GM11168 (cell line): ENCODE measurements at regions not wholly inside any gene's neighbourhood (a gene's known extent, or its start where the extent isn't known, plus 50 kb on each side); places are given as distances from the start of the nearest gene placed in this dataset.
"Not testable (repeated sequence)": the region's sequence is repeated elsewhere in the genome, so short reads cannot be mapped to it uniquely, and the experiment has no call there.

Experiments
- in situ Hi-C: fragments of 300-500 bp; cut with MboI; formaldehyde crosslinking; loops from one replicate; pipeline ENCODE4 v1.12.0; 2022; ENCODE audit warnings: low sequenced_read_pairs; ENCODE audit not compliant: unreplicated experiment

DNA sequence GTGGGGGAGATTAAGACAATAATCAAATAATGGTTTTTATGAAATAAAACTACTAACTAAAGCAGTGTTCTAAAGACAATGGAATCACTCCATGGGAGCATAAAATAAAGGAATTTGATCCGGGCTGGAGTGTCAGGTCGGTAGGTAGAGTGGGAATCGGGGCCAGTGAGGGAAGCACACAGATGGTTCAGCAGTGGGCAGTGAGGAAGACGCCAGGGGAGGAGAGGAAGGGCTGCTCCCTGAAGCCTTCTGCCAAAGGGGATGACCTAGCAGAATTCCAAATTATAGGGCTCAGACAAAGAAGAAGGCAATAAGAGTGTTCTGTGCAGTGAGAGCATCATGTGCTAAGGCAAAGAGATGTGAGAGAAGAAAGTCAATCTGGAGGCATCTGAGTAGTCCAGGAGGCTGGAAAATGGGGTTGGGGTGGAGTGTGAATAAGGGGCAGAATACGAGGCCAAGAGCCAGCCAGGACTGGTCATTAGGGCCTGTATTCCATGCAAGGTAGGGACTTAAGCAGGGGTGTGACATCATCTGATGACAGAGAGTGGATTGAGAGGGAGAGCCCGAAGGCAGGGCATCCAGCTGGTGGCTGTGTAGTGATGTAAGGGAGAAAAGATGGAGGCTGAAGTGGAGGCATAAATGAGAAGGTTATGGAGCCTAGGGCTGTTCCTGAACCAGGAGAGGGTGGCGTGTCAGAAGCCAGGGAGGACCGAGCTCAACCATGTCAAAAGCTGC is 137.6 kb downstream of the COPRS start:
- in situ Hi-C loops, result no loop called here

DNA sequence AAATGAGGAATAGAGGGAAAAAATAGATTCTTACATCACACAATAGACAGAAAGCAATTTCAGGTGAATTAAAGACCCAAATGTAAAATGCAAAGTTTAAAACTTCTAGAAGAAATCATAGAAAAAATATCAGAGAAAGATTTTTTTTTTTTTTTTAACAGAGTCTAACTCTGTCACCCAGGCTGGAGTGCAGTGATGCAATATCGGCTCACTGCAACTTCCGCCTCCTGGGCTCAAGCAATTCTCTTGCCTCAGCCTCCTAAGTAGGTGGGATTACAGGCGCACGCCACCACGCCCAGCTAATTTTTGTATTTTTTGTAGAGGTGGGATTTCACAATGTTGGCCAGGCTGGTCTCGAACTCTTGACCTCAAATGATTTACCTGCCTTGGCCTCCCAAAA is 141.8 kb downstream of the COPRS start:
- in situ Hi-C loops, result not testable (repeated sequence)

DNA sequence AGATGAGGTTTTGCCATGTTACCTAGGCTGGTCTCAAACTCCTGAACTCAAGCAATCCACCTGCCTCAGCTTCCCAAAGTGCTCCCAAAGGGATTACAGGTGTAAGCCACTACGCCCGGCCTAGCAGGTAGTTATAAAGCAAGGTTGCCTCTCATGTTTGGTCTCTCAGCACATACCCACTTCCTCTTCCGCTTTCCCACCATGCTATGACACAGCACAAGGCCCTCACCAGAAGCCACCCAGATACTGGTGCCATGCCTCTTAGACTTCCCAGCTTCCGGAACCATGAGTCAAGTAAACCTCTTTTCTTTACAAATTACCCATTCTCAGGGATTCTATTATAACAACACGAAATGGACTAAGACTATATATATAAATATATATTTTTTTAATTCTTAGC is 143.6 kb downstream of the COPRS start:
- in situ Hi-C loops, result no loop called here

DNA sequence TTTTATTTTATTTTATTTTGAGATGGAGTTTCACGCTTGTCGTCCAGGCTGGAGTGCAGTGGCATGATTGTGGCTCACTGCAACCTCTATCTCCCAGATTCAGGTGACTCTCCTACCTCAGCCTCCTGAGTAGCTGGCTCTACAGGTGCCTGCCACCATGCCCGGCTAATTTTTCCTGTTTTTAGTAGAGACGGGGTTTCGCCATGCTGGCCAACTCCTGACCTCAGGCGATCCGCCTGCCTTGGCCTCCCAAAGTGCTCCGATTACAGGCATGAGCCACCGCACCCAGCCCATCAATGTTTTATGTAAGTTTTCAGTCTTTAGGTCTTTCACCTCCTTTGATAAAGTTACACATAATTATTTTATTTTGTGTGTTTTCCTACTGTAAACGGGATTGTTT is 154.6 kb downstream of the COPRS start:
- in situ Hi-C loops, result no loop called here

DNA sequence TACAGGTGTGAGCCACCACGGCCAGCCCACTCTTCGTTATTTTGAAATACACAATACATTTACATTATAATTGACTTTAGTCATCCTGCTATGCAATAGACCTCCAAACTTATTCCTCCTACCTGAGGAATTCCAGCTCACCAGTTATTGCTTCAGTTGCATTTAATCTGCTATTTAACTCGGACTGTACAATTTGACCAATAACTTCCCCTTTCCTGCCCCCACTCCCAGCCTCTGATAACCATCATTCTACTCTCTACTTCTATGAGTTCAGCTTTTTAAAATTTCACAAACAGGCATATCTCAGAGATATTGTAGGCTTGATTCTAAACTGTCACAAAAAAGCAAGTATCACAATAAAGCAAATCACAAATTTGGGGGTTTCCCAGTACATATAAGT is 157.0 kb downstream of the COPRS start:
- in situ Hi-C loops, result no loop called here

DNA sequence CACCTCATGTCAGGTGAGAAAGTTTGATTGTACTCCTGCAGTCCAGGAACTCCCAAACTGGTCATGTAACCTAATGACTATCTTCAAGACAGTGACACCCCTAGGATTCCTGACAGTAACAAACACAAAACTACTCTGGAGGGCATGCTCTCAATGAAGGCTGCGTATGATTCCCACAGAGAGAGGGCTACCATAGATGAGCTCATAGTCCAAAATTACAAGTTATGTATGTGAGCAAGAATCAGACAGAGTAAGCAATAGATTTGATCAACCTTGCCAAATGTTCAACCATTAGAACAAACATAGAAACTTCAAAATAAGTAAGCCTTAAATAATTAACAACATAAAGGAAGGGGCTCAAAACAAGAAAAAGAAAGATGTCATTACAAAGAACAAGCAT is 158.1 kb downstream of the COPRS start:
- in situ Hi-C loops, result no loop called here

DNA sequence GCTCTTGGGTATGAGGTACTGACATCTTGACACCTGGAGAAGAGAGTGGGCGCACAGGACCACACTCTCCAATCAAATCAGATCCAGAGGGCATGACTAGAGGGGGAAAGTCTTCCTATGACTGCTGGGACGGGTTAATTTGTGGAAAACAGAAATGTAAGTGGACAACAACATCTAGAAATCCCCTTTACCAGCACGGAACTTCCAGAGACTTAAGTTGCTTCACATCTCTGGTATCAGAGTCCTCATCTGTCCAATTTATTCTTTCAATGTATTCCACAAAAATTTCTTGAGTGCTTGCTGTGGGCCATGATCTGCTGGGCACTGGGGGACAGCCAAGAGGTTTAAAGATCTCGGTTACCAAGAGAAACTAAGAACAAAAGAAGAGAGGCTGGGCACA is 159.2 kb downstream of the COPRS start:
- in situ Hi-C loops, result no loop called here

DNA sequence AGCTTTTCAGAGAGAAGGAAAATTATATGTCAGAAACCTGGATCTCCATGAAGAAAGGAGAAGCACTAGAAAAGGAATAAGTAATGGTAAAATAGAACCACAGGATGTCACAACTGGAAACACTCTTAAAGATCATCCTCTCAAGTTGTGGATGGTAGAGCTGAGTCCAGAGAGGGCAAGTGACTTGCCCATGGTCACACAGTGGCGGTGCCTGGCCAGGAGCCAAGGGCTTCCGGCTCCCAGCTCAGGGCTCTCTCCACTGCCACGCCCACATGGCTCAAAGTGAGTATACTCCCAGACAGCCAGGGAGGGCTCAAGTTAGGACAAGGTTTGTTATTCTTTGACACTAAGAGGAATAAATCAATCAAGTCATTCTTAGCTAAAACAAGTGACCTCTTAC is 159.8 kb downstream of the COPRS start:
- in situ Hi-C loops, result no loop called here

DNA sequence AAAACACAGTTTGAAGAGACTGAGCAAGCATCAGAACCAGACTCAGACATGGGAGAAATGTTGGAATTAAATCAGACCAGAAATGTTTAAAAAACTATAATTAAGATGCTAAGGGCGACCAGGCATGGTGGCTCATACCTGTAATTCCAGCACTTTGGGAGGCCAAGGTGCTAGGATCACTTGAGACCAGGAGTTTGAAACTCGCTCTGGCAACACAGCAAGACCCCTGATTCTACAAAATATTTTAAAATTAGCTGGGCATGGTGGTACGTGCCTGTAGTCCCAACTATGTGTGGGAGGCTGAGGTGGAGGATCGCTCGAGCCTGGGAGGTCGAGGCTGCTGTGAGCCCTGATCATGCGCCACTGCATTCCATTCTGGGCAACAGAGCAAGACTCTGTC is 160.3 kb downstream of the COPRS start:
- in situ Hi-C loops, result no loop called here

DNA sequence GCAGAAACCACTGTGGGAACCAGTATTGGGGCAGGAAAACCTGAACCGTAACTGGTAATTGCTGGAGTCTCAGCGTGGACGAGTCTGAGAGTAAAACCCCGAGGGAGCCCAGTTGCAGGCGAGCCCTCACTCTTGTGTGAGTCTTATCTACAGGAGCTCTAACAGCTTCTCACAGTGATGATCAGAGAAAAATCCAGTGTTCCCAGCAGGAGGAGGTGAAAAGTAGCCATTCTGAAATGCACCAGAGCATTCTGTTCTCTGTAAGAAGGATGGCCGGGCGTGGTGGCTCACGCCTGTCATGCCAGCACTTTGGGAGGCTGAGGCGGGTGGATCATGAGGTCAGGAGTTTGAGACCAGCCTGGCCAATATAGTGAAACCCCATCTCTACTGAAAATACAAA is 161.2 kb downstream of the COPRS start:
- in situ Hi-C loops, result no loop called here

DNA sequence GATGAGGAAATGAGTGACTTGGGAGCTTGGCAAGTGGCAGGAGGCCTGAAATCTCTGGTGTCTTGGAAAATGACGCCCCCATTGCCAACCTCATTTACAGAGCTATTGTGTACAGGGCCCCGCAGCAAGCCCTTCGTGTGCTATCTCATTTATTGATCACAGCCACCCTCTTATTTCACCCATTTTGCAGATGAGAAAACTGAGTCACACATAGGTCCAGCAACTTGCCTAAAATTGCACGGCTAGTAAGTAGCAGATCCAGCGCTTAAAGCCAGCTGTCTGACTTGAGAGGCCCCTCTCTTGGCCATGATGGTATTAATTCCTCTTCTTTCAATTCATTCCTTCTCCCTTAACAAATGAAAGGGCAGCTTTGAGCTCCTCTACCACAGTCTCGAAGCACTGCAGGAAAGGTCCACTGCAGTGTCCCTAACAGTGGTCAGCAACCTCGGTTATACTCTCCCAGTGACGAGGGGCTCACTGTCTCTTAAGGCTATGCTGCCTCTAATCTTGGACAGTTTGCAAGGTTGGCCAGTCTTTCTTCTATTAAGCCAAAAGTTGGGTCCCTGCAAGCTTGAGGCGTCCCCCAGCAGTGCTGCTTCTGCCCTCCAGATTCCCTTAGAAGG is 162.2 kb downstream of the COPRS start:
- in situ Hi-C loops, result no loop called here

DNA sequence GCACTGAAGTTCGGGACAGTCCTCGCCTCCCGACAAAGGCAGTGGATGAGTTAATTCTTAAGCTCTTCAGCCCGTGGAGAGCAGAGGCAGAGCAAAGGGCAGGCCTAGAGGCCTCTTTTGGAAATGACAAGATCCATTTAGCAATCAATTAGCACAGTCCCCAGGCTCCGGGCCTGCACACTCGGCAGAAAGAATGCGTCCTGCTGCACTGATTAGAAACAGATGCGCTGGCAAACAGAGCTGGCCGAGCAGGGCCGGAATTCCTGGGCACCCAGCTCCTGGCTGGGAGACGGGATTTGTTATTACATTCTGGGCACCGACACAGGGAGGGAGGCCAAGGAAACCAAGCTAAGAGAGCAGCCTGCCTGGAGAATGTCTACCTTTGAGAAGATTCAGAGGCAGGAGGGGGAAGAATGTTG is 162.9 kb downstream of the COPRS start:
- in situ Hi-C loops, result no loop called here

DNA sequence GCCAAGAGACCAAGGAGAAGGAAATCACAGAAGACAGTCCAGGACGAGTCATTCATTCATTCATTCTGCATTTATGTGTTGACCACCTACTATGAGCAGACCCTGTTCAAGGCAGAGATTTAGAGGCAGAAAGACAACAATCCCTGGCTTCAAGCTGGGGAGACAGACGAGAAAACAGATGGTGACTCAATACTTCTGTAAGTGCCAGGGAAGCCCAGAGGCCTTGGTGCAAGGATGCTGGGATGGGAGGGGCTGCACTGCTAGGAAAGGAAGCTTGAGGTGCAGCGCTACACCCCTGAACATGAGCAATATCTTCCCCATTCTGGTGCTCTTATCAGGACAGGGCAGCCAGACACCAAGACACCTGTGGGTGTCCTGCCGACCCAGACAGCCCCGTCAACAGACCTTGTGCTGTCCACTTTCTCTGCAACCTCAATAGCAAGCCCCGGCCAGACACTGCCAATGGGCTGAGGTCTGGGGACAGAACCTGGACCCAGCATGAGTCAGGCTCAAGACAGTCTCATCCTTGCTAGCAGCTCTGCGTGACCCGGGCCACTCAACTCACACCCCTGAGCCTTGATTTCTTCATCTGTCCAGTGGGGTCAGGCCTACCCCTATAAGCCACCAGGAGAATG is 163.5 kb downstream of the COPRS start:
- in situ Hi-C loops, result no loop called here

DNA sequence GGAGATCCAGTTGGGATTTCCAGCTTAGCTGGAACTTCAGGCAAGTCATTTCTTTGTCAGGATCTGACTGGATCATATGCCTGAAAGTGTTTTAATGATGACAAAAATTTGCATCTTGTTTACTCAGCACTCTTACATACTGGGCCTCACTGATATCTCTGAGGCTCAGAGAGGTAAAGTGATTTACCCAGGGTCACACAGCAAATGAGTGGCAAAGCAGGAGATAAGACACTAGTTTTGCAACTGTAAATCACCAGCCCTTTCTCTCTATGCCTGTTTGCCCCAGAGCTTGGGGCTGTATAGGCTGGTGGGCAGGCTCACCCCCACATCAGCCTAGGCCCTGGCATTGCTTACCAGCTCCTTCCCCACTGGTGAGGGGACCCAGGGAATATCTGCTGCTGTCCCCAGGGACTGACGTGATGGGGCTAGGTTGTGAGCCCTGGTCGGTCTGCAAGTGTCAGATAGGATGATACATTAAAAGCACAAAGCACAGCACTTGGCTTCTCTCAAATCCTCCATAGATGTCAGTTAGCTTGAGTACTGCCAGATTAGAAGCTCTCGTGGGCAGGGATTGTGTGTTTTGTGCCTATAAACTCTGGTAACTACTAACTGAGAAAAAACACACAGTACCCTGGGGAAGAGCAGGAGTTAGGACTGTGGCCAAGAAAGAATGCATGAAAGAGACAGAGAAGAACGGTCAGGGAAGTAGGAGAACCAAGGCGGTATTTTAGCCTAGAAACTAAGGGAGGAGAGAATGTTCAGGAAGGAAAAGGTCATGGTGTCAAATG is 165.4 kb downstream of the COPRS start:
- in situ Hi-C loops, result no loop called here

DNA sequence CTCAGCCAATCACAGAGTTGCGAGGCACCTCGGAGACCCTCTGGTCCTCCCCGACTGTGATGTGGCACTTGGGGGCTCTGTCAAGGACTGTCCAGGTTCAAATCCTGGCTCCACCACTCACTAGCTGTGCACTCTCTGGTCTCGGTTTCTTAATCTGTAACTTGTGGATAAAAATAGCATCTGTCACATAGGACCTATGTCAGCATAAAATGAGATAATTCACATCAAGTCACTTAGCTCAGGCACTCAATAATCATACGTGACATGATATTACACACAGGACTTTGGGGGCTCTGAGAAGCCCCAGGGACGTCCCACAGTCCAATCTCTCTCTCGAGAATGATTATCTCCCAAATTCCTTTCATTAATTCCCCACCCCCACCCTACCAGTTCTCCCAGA is 166.4 kb downstream of the COPRS start:
- in situ Hi-C loops, result no loop called here

DNA sequence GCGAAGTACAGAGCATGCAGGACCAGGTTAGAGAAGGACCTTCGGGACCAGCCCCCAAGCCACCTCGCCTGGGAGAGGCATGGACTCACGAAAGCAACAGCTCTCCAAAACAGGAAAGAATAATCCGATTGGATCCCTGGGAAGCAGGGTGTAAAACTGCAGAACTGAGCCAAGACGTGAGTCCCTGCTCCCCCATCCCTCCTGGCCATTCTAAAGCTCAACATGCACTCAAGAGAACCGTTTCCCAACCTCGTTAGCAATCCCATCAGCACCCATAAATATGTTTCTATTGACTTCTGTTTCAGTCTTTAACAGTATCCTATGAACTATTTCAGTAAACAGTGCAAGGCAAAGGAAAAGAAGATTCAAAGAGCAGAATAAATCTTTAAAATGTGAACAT is 167.0 kb downstream of the COPRS start:
- in situ Hi-C loops, result no loop called here

DNA sequence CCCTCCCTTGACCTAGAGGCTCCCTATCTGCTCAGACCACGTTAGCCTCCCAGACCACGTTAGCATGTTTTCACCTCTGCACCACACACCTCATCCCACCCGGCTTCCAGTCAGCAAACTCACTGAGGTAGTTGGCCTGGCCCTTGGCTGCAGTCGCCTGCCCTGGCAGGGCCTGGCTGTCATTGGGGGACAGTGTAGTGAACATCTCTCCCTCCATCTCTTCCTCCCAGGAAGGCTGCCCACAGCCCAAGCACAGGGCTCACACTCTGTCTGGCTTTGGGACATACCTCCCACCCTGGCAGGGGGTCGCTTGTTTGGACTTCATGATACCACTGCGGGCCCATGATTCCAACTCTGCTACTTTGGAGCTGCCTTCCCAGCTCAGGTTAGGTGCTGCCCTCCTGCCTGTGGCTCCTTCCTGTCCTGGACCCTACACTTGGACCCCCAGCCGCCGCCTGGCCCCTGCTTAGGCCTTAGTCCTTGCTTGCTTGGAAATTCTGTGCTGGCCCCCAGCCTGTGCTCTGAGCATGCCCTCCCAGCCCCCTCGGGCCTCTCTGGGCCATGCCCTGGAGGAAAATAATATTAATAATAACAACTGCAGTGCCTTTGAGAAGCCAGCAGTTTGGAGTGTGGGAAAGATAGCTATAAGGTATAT is 167.7 kb downstream of the COPRS start:
- in situ Hi-C loops, result no loop called here

DNA sequence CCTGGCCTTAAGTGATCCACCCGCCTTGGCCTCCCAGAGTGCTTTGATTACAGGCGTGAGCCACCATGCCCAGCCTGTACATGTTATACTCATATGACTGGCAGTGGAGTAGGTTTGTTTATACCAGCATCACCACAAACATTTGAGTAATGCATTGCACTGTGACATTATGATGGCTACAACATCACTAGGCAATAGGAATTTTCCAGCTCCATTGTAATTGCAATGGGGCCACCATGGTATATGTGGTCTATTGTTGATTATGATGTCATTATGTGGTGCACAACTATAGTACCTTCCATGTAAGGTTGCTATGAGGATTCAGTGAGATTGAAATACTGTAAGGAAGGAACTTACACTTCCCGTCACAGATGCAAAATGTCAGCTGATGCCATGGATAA is 168.9 kb downstream of the COPRS start:
- in situ Hi-C loops, result no loop called here

DNA sequence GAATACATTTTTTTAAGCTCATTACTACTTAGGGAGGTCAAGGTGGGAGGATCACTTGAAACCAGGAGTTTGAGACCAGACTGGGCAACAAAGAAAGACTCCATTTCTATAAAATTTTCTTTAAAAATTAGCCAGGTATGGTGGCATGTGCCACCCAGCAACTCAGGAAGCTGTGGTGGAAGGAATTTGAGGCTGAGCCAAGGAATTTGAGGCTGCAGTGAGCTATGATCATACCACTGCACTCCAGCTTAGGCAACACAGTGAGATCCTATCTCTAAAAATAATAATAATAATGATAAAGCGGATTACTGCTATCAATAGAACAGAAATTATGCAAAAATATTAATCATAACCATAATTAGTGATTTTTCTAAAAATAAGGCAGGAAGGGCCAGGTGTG is 170.3 kb downstream of the COPRS start:
- in situ Hi-C loops, result no loop called here

DNA sequence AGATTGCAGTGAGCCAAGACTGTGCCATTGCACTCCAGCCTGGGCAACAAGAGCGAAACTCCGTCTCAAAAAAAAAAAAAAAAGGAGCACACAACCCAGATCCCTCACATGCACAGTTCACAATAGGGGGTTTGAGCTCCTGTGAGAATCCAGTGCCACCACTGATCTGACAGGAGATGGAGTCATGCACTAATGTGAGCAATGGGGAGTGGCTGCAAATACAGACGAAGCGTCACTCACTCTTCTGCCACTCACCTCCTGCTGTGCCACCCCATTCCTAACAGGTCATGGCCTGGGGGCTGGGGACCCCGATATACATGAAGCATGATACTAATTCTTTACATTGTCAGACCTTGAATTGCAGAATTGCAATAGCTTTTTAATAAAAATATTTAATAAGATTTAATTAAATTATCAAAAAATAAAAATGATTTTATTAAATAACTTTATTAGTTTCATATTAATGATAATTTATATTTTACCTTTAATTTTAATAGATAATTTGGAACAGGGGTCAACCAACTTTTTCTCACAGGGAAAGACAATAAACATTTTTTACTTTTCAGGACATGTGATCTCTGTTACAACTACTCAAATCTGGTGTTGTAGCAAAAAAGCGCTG is 171.4 kb downstream of the COPRS start:
- in situ Hi-C loops, result no loop called here
